ENCODE measurements at regions not wholly inside any gene's neighbourhood (a gene's known extent, or its start where the extent isn't known, plus 50 kb on each side); places are given as distances from the start of the nearest gene placed in this dataset.
"Not testable (repeated sequence)": the region's sequence is repeated elsewhere in the genome, so short reads cannot be mapped to it uniquely, and the experiment has no call there.

DNA sequence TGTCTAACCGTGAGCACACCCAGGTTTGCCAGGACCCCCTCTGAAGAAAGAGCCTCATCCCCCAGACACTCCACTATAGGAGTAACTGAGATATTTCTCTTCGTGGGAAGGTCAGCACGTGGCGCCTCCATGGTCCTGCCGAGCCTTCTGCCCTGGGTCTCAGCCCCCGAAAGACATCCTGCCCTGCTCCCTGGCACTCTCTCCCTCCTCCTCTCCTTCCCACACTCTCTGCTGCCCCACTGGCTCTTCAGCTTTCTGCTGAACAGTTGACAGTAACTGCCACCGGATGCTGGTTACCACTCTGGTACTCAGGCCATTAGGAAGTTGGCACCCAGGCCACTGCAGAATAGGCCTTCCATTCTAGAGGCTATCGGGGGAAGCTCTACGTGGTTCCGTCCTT, 185.2 kb downstream of the UACA start:
- no peak for DNase-seq (ENCODE audit: low read depth in 2 of 2, low spot score in 1 of 2)

DNA sequence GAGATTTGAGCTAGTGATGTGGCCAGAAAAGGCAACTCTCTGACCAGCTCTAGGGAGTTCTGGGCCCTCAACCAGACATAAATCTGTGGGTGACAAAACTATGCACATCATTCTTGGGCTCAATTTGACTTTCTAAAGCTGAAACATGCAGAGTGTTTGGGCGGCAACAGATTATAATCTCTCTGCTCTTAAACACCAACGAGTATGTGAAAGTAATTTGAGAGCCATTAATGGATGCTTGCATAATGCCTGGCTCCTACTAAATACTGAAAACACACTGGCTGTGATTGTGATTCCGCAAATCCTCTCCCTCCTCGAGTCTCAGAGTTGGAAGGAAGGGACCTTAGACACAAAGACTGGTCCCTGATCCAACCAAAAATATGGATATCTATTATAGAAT, 186.7 kb downstream of the UACA start:
- DNase-seq (ENCODE audit: low read depth in 2 of 2, low spot score in 1 of 2) = no peak

DNA sequence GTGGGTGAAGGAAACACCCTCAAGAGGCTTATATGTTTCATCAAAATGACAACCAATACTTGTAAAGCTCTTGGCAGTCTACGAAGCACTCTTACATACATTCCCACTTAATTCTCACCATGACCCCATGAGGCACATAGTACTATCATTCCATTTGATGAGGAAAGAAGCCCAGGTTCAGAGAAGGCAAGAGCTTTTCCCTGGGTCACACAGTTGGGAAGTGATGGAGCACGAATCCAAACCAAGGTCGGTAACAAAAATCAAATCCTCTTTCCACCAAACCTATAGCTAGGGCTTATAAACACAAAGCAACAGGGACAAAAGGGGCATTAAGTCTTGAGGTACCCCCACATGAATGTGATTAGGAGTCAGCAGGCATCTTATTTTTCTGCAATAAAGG, 187.1 kb downstream of the UACA start:
- DNase-seq (ENCODE audit: low read depth in 2 of 2, low spot score in 1 of 2) = no peak

DNA sequence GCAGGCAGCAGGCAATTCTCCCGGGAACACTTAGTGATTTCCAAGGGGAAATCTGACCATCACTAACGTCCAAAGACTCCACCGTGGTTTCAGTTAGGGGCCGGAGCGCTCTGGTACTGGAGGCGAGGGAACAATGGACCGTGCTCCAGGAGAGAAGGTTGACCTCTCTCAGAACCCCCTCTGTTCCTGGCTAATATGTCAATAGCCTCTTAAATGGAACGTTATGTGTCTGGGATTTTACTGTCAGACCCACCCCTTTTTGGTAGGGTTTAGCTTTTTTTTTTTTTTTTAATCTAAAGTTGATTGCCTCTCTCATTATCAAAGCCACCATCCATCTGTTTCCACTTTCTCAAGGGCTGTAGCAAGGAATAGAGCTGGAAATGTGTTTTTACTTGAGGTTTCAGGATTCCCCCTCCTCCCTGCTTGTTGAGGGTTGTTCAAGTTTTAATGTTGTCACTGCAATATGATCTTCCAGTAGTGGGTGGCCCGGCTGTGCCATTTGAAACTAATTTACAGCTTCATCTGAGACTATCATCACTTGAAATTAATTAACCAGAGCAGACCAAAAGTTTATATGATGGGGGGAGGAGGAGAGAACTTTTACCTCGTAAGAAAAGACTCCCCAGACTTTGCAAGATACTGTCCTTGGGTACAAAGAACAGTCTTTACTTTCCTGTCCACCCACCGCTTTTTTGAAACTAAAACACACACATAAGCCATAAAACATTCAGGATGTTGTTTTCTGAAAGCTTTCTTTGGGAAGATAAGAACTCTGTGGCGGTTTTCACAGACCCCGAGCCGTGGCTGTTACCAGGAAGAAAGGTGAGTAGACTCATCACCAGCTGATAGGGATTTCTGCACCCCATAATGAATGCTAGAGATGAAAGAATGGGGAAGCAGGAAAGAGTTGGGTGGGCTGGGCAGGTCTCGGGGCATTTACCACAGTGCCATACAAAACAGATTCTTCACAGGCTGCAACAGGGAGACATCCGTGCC, 187.8 kb downstream of the UACA start:
- DNase-seq (ENCODE audit: low read depth in 2 of 2, low spot score in 1 of 2) = no peak

DNA sequence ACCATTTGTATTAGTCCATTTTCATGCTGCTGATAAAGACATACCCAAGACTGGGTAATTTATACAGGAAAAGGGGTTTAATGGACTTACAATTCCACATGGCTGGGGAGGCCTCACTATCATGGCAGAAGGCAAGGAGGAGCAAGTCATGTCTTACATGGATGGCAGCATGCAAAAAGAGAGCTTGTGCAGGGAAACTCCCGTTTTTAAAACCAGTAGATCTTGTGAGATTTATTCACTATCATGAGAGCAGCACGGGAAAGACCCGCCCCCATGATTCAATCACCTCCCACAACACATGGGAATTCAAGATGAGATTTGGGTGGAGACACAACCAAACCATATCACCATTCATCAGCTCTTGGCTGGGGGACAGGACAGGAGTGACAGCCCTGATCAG, 189.0 kb downstream of the UACA start:
- not testable (repeated sequence) for DNase-seq (ENCODE audit: low read depth in 2 of 2, low spot score in 1 of 2)

DNA sequence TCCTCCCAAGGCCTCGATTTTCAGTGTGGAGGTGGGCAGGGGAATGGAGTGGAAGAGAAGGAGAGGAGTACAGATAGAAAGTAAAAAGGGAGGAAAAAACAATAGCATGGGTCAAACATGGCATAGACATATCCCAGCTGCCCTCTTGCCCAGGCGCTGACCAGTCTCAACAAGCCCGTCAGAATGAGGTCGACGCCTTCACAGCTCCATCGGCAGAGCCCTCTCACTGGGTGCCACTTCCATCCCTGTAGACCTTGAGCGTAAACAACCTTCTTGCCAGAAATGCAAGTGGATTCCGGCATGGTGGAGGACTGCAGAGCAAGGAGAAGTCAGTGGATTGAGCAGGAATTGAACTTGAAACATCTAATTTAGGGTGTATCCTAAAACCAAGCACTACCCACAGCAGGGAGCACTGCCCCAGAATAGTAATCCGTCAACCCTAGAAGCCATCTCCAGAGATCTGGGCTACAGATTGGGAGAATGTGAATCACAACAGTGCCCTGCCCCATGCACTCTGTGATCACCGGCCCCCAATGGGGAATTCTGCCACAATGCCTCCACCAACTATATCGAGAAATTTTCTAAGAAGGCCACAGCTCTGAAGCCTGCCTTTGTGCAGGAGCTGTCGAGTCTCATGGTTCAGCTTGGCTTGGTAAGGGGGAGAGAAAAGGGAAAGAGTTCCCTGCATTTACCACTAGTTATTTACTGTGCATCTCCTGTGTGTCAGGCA, 190.1 kb downstream of the UACA start:
- DNase-seq (ENCODE audit: low read depth in 2 of 2, low spot score in 1 of 2) = no peak

DNA sequence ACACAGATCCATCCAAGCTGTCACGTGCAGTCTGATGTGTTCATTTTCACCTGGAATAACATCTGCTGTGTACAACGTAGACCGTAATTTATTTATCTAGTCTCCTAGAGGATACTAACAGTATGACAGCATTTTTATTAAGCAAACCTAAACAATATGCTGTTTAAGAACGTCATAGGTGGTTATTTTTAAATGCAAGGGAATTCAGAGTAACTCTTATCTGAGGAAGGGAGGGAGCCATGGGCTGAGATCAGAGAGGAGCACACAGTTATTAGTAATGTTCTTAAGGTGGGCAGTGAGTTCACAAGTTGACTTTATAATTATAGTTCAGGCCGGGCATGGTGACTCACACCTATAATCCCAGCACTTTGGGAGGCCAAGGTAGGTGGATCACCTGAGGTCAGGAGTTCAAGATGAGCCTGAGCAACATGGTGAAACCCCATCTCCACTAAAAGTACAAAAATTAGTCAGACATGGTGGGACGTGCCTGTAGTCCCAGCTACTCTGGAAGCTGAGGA, 193.6 kb downstream of the UACA start:
- no peak for DNase-seq (ENCODE audit: low read depth in 2 of 2, low spot score in 1 of 2)

DNA sequence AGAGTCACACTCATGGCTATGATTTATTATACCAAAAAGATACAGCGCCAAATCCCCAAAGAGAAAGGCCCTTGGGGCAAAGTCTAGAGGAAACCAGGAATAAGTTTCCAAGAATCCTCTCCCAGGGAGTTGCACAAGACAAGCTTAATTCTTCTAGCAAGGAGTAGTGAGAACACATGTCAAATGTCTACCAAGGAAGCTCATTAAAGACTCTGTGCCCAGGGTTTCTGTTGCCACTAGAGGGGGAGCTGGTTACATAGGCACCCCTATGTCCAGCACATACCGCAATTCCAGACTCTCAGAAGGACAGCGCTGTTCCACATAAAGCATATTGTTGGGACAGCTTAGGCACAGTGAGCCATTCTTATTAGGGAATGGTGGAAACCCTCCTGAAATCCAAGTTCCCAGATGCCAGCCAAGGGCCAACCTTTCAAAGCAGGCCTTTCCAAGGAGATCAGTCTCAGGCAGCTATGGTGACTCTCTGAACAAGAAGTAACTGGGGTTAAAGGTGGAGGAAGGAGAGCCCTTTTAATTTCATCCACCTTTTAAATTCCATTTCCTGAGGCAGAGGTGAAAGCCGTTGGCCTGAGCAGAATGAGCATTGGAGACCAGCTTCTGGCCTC, 194.2 kb downstream of the UACA start:
- no peak for DNase-seq (ENCODE audit: low read depth in 2 of 2, low spot score in 1 of 2)

DNA sequence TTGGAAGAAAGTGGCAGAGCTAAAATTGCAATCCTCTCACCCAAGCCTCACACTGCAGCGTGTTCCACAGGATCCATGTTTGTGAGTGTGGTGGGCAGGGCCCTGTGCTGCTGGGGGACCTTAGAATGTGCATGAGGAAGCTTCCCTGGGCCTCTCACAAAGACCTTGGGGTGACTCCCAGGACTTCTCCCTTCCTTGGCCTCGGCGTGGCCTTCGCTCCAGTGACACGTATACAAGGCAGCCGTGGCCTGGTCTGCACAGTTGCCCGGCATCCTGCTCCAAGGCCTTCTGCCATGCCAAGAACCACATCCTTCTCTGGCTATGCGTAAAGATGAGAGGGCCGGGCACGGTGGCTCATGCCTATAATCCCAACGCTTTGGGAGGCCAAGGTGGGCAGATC, 196.4 kb downstream of the UACA start:
- no peak for DNase-seq (ENCODE audit: low read depth in 2 of 2, low spot score in 1 of 2)

DNA sequence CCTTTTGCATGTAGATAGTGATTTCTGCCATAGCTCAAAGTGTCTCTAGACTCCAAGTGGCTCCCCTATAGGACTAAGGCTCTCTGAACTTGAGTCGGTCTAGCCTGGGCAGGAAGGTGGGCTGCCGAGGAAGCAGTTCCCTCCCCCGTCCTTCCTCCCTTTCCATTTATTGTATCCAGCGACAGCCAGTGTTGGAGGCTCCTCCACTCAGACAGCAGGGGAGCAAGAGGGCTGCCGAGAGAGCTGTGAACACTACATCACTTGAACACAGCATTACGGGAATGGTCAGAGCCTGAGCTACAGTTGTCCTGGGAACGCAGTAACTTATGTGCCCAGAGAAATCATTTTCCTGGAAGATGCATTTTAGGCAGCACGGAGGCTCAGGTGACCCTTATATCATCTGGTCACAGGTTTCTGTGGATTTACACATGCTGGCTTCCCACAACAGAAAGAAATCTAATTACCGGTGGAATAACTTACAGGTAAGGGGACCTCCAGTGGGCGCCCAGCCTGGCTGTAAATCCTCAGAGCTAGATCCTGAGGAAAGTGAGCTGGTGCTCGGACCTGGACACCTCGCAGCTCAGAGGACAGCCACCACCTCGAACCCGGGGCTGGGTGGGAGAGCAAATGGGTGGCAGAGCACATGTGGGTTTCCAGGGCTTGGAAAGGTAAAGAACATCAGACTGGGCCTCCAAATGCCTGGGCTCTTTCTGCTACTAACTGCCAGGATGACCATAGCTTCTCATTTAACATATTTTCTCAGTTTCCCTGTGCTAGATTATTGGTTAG, 197.1 kb downstream of the UACA start:
- no peak for DNase-seq (ENCODE audit: low read depth in 2 of 2, low spot score in 1 of 2)

DNA sequence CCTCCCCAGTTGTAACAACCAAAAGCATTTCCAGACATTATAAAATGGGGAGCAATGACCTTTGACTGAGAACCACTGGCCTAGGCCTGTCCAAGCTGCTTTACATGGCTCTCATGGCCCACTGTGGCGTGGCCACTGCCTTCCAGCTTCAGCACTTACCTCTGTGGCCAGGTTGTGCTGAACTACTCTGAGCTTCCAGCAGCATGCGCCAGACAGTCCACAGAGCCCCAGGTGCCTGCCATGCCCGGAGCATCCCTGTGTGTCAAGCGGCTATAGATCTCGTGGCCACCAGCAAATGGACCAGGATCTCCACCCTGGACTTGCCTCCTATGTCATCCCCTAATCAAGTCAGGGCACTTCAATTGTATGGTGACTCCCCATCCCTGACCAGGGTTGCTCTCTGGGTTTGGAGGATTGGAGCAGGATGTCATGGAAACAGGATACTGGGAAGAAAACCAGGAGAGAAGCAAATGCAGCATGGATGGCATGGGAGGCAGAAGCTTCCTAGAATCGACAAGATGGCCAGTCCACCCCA, 199.7 kb downstream of the UACA start:
- DNase-seq (ENCODE audit: low read depth in 2 of 2, low spot score in 1 of 2) = no peak

DNA sequence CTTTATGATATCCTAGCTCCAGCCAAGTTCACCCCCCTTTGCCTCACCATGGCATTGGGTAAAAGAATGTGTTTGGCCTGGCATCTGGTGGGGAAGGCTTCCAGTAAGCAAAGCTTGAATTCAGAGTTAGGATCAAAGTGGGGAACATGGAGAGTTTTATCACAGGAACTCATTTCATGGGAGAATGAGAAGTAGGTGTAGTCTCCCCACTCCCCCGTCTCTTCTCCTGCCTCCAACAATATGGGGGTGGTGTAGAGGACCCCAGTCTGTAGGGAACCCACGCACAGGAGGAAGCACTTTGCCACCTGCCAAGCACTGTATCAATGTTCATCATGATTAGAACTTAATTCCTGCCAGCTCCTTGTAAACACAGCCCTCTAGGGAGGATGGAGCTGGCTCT, 200.5 kb downstream of the UACA start:
- no peak for DNase-seq (ENCODE audit: low read depth in 2 of 2, low spot score in 1 of 2)

DNA sequence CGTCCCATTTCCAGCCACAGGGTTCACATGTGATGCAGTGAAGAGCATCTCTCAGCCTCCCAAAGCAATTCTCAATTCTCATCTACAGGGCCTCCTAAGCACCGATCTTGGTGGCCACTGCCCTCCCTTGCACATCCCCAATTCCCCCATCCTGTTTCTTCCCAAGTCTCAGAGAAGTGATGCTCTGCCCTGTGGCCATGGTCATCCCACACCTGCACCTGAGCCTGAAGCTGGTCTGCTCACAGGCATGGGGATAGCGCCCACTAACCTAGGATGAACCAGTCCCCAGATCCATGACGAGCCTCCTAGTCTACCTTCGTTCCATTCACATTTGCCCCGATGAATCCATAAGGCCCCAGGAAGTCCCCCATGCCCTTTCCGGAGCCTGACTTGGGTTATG, 201.5 kb downstream of the UACA start:
- no peak for DNase-seq (ENCODE audit: low read depth in 2 of 2, low spot score in 1 of 2)

DNA sequence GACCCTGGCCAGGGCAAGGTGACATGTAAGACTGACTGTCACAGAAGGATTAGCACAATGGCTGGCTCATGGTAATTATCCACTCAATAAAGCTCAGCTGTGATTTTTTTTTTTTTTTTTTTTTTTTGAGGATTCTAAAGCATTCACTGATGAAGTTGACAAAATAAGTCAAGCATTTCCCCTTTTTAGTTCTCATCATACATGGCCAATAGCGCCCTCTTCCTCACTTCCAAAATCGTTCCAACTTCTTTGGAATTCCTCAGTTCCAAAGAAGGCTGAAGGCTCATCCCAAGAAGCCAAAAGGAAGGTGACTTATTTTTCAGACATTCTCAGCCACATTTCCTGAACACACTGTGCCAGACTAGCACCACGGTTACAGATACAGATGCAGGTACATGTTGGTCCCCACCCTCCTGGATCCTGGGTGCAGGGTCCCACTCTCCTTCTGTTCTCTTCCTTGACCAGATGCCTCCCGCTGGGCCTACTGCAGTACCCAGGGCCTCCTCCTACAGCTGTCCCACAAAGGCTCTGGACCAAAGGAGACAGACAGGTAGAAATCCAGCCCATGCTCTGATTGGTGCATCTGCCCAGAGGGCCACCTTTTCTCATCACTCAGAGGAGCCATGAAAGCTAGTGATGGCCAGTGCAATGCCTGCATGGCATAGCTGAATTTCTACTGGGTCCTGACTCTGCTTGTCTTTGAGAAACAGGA, 202.6 kb downstream of the UACA start:
- DNase-seq (ENCODE audit: low read depth in 2 of 2, low spot score in 1 of 2) = no peak

DNA sequence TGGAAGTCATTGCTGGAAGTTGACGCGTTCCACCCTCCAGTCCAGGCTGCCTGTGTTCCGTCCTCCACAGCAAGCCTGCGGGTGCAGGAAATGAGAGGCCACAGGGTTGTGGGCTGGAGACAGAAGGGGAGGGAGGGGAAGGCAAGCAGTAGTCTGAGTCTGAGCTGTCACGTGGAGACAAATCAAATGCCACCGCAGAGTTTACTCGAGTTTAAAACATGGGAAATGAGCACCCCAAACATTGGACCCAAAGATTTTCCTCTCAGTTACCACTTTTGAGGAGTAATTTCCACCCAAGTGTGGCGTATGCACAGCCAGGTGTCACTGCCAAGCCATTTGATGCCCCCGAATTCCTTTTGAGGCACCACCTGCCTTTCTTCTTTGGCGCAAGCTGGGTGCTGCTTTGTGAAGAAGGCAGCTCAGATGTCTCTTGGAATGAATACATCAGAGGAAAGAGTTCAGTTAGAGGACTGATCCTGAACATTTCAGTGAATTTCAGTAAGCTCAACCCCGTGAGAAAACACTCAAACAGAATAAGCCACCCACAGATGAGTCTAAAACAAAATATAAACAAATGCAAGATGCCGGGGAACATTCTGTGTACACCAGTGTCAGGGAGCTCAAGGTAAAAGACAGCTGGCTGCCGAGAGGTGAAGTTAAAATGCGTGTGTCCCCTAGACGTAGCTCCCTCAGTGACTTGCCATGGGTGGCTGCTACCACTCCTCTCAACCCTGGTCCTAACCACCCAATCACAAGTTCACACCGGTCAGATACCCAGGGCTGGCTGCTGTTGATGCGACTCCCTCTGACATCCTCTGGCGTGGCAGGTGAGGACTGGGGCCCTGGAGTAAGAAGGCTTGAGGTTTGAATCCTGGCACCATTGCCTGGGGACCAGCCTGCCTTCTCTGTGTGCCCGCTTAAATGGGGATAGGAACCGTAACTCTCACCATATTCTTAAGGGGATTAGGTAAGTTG, 203.8 kb downstream of the UACA start:
- peak; percentile 18 to 22 for DNase-seq (ENCODE audit: low read depth in 2 of 2, low spot score in 1 of 2)

DNA sequence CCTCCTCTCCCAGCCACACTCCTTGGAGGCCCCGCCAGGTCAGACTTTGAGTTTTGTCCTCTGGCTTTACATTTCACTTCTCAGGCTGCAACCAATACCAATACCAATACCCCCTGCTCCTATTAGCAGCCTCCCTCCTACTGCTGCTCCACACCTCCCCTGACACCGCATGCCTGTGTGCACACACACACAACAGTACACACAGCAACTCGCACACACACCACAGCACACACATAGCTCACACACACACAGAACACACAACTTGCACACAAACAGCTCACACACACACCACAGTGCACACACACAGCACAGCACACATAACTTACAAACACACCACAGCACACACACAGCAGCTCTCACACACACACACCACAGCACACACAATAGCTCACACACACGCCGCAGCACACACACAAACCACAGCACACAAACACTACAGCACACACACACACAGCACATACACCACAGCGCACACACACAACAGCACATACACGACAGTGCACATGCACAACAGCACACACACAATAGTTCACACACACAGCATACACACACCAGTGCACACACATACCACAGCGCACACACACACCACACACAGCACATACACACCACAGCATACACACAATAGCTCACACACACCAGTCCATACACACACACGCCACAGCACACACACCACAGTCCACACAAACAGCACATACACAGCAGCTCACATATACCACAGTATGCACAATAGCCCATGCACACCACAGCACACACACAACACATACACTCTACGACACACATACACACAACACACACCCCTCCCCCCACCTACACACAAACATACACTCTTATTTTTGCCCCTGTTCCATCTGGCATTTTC, 204.7 kb downstream of the UACA start:
- no peak for DNase-seq (ENCODE audit: low read depth in 2 of 2, low spot score in 1 of 2)

DNA sequence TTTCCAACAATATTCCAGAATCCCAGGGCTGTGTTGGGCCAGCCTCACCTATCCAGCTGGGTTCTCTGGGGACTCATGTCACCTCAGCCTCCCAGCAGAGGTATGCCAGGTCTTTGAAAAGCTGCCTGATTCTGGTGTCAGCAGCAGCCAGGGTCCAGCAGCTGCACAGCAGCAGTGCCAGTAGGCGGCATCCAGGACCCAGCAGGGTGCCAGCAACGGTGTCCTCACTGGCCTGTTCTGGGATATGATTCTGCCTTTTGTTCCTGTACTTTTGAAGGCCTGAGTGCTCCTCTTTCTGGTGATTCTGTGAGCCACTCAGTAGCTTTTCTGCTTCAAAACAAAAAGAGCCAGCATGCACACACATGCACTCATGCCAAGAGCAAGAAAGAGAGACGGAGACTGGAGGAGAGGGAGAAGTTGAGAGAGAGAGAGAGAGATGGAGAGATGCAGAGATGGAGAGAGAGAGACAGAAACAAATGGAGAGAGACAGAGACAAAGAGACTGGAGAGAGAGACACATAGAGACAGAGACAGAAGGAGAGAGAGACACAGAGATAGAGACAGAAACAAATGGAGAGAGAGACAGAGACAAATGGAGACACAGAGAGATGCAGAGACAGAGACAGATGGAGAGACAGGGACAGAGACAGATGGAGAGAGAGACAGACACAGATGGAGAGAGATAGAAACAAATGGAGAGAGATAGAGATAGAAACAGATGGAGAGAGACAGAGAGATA, 205.7 kb downstream of the UACA start:
- no peak for DNase-seq (ENCODE audit: low read depth in 2 of 2, low spot score in 1 of 2)
